Activated naive CD8-positive, alpha-beta T cell treated with anti-CD3 and anti-CD28 coated beads for 36 hours (primary cell): ENCODE measurements at regions not wholly inside any gene's neighbourhood (a gene's known extent, or its start where the extent isn't known, plus 50 kb on each side); places are given as distances from the start of the nearest gene placed in this dataset.

Source experiments
- DNase-seq: peaks from one replicate; pipeline ENCODE4 v3.0.0; 2021
- H3K27ac Mint-ChIP-seq: one replicate; pipeline ENCODE4 v1.8.0; 2022; ENCODE audit warnings: mild to moderate bottlenecking, moderate library complexity, mixed read lengths
- H3K27me3 Mint-ChIP-seq: one replicate; pipeline ENCODE4 v1.8.0; 2022; ENCODE audit warnings: mild to moderate bottlenecking, mixed read lengths
- H3K36me3 Mint-ChIP-seq: one replicate; pipeline ENCODE4 v1.8.0; 2021; ENCODE audit warnings: mild to moderate bottlenecking, mixed read lengths
- H3K4me1 Mint-ChIP-seq: one replicate; pipeline ENCODE4 v1.8.0; 2021; ENCODE audit warnings: mixed read lengths
- H3K4me3 Mint-ChIP-seq: one replicate; pipeline ENCODE4 v1.8.0; 2022; ENCODE audit warnings: mild to moderate bottlenecking, moderate library complexity, mixed read lengths
- H3K9me3 Mint-ChIP-seq: one replicate; pipeline ENCODE4 v1.8.0; 2022; ENCODE audit warnings: mixed read lengths

DNA sequence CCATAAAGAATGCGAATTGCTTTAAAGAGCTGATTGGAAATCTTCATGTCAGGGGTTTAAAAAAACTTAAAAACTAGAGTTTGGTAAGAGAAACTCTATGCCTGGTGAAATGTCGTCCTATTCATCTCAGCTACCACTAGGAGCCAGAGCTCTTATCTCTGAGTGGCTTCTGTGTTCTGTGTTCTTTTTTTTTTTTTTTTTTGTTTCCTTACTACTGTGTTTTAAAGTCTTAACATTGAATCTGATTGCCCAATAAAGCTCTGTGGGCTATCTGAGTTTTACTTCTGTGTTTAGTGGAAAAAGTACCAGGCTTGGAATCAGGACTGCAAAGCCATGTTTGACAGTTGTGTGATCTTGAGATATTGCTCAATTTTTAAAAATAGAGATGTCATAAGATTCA lies 494.8 kb downstream of the RIT2 start:
- no peaks in the 10 kb centered on the region for H3K36me3 Mint-ChIP-seq
- peaks cover 6% of the 10 kb centered on the region for H3K9me3 Mint-ChIP-seq
- H3K4me3 Mint-ChIP-seq: no peak overlapping the region
- no peaks in the 10 kb centered on the region for H3K4me1 Mint-ChIP-seq
- H3K27ac Mint-ChIP-seq: no peak overlapping the region
- no peak for DNase-seq
- H3K27me3 Mint-ChIP-seq: no peaks in the 10 kb centered on the region

DNA sequence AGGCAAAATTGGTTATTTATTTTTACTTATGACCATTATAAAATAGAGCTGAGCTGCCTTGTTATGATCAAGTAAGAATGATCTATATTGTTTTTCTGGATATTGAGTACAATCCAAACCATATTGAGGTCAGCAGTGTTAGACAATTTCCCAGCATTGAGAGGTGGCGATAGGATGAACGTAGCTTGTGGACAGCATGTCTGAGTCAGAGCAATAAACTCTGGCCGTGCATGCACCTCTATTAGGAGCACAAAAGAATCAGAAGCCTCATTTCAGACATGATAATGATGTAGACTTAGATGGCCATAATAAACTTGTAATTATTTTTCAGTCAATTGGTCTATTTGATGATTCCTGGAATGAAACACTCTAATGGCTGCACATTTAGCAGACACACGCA lies 491.6 kb downstream of the RIT2 start:
- Mint-ChIP-seq H3K4me3 (no peak overlapping the region), H3K9me3 (peaks cover 3% of the 10 kb centered on the region), H3K36me3 (no peaks in the 10 kb centered on the region), H3K4me1 (no peaks in the 10 kb centered on the region), H3K27ac (no peak overlapping the region), H3K27me3 (no peaks in the 10 kb centered on the region)
- no peak for DNase-seq

DNA sequence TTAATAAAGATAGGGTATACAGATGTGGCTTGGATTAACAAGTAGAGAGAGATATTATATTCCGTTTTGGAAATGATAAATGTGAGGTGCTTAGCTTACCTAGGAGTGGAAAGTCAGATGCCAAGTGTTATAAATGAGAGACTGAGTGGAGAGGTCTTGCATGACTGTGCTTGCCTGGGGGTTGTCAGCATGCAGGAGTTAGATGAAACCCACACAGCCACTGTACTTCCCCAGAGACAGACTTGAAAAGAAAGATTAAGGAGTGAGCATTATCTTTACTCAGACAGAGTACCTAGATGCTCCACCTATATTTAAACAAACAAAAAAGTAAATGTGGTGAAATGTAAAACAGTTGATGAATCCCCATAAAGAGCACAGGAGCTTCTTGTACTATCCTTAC lies 482.7 kb downstream of the RIT2 start:
- Mint-ChIP-seq H3K36me3 (no peaks in the 10 kb centered on the region), H3K9me3 (peaks cover 6% of the 10 kb centered on the region), H3K4me3 (no peak overlapping the region), H3K4me1 (no peaks in the 10 kb centered on the region), H3K27ac (no peak overlapping the region), H3K27me3 (no peaks in the 10 kb centered on the region)
- DNase-seq: no peak

DNA sequence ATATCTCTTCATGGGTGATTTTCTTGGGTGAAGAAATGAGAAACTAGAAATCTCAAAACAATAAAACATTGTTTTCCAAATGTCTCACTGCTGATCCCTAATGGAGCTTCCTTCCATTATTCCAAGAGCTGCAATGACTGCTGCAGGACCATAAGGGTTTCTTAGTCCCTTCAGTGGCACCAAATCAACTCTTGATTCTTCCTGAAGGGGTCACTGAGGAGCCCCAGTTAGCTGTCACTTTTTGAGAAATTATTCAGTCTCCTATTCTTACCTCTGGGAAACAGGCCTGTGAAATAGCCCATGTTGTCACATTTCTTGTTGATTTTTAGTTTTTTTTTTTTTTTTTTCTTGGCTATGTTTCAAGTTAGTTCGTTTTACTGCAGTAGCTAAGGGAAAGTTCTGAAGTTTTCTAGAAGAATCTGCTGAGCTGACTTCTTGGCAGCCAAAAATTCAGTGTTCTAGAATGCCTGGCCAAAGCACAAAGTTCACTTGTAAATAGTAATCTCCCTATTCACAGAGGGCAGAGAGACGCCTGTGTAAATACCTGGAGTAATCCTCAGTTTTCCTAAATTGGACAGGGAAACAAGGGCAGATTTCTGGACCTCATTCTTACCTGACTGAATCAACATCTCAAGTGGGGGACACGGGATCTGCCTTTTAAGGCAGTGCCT lies 480.0 kb downstream of the RIT2 start:
- H3K27me3 Mint-ChIP-seq: no peaks in the 10 kb centered on the region
- H3K4me3 Mint-ChIP-seq: no peak overlapping the region
- H3K27ac Mint-ChIP-seq: no peak overlapping the region
- no peaks in the 10 kb centered on the region for H3K4me1 Mint-ChIP-seq
- no peaks in the 10 kb centered on the region for H3K36me3 Mint-ChIP-seq
- DNase-seq: no peak
- peaks cover 10% of the 10 kb centered on the region for H3K9me3 Mint-ChIP-seq

DNA sequence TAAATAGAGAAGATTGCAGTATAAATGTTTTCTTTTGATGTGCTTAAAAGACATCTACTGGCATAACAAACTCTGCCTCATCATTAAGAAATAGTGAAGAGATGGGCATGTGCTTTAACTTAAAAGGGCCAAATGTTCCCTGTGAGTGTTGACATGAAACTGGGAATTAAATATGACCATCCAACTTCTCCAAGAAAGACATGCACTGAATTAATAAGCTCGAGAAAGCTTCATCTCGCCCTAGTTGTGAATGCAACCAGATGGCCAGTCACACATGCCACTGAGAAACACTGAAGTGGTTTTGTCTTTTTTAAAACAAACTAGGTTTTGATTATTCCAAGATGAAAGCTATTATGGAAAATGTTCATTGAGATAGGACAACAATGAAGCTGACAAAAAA lies 479.2 kb downstream of the RIT2 start:
- no peak overlapping the region for H3K4me3 Mint-ChIP-seq
- no peak for DNase-seq
- no peaks in the 10 kb centered on the region for H3K36me3 Mint-ChIP-seq
- peaks cover 8% of the 10 kb centered on the region for H3K9me3 Mint-ChIP-seq
- H3K27ac Mint-ChIP-seq: no peak overlapping the region
- H3K4me1 Mint-ChIP-seq: no peaks in the 10 kb centered on the region
- no peaks in the 10 kb centered on the region for H3K27me3 Mint-ChIP-seq

DNA sequence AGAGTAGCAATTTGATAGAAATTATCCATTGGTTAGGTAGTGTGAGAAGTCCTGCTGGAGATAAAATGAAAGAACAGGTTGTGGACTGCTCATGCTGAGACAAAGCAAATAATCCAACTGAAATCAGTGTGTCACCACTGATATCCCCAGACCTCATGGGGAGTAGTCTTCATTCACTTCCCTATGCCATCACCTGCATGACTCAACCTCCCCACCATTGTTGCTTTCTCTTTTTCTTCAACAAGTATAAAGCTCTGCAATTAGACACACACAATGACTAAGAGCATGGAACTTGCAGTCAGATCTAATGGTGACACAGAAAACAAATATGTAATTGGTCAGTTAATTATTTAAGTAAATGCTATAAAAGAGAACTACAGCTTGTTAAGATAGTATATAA lies 475.3 kb downstream of the RIT2 start:
- H3K4me3 Mint-ChIP-seq: no peak overlapping the region
- H3K36me3 Mint-ChIP-seq: no peaks in the 10 kb centered on the region
- H3K27me3 Mint-ChIP-seq: no peaks in the 10 kb centered on the region
- no peak overlapping the region for H3K27ac Mint-ChIP-seq
- H3K9me3 Mint-ChIP-seq: peaks cover 5% of the 10 kb centered on the region
- no peaks in the 10 kb centered on the region for H3K4me1 Mint-ChIP-seq
- DNase-seq: no peak

DNA sequence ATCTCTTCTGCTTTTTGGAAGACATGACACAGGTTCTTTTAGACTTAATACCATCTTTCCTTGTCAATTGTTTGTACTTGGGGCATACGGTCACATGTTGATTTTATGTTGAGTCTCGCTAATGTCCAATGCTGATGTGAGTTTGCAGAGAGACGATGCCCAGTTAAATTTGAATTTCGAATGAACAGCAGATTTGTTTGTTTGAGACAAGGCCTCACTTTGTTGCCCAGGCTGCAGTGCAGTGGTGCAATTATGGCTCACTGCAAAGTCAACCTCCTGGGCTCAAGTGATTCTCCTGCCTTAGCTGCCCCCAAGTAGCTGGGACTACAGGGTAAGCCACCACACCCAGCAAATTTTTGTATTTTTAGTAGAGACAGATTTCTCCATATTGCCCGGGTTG lies 473.5 kb downstream of the RIT2 start:
- no peak overlapping the region for H3K27ac Mint-ChIP-seq
- no peak overlapping the region for H3K4me3 Mint-ChIP-seq
- H3K9me3 Mint-ChIP-seq: peaks cover 5% of the 10 kb centered on the region
- H3K4me1 Mint-ChIP-seq: no peaks in the 10 kb centered on the region
- H3K36me3 Mint-ChIP-seq: no peaks in the 10 kb centered on the region
- no peak for DNase-seq
- H3K27me3 Mint-ChIP-seq: no peaks in the 10 kb centered on the region

DNA sequence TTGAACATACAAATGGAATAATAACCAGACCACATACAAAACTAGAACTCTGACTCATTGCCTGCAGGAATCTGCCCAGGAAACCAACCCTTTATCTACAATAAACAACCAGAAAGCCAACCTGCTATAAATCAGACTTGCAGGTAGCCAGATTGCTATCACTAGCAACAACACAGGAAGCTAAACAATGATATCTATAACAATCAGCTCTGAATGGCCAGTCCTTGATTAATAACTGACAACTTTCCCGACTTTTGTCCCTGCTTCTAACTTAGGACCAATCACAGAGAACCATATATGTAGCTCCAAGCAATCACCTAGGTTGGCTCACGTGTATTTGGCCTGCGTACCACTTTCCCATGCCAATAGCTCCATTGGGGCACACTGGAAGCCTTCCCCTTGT lies 470.8 kb downstream of the RIT2 start:
- Mint-ChIP-seq H3K4me3 (no peak overlapping the region), H3K36me3 (no peaks in the 10 kb centered on the region), H3K27me3 (no peaks in the 10 kb centered on the region), H3K27ac (no peak overlapping the region), H3K9me3 (peaks cover 1% of the 10 kb centered on the region), H3K4me1 (no peaks in the 10 kb centered on the region)
- DNase-seq: no peak

DNA sequence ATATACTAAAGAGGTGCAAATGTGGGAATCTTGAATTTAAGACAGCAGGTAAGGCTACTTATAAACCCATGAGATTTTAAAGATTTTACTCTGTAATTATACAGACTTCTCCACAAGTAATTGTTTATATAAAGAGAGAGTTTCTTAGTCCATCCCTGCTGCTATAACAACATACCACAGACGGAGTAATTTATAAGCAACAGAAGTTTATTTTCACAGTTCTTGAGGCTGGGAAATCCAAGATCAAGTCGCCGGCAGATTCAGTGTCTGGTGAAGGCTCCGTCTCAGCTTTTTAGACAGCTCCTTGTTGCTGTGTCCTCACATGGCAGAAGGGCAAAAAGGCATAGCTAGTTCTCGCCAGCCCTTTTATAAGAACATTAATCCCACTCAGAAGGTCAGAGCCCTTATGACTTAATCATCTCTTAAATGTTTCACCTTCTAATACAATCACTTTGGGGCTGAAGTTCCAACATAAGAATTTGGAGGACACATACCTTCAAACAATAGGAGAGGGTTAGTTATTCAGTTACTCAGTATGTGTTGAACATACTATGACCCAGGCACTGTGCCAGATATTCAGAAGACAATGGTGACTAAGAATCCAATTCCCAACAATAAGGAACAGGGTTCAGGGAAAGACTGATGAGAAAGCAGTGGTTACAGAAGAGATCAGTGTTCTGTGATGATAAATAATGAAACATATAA lies 466.0 kb downstream of the RIT2 start:
- Mint-ChIP-seq H3K4me1 (no peaks in the 10 kb centered on the region), H3K9me3 (peaks cover 5% of the 10 kb centered on the region), H3K27me3 (no peaks in the 10 kb centered on the region), H3K4me3 (no peak overlapping the region), H3K27ac (no peak overlapping the region), H3K36me3 (no peaks in the 10 kb centered on the region)
- DNase-seq: no peak

DNA sequence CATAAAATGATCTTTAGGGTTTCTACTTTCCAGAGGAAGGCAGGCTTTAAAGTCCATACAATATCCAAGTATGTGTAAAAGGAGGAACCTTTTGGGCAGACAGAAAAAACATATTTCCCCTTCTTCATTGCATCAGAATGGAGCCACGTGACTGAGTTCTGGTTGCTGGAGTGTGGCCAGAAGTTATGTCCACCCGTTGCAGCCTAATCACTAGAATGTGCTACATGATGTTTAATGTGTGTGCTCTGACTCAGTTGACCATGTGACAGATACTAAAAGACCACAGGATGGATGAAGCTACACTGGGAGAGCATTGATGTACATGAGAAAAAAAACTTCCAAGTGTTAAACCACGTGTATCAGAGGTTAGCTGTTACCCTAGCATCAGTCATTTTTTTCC lies 460.9 kb downstream of the RIT2 start:
- Mint-ChIP-seq H3K4me3 (no peak overlapping the region), H3K27me3 (no peaks in the 10 kb centered on the region), H3K36me3 (no peaks in the 10 kb centered on the region), H3K4me1 (no peaks in the 10 kb centered on the region), H3K9me3 (peaks cover 5% of the 10 kb centered on the region), H3K27ac (no peak overlapping the region)
- no peak for DNase-seq

DNA sequence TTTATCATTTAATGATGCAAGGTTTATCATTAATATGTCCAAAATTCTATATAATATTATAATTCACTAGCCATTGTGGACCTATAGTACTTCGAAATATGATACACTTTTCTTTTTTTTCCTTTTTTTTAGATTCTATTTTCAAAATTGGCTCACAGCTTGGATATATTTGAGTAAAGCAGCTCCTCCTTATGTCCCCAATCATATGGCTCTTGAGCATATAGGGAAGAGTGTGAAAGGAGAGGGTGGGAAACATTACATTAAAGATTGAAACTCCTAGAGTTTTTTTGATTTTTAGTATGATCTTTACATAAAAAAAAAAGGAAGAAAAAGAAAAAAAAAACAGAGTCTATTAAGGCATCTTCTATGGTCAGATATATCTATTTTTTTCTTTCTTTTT lies 457.9 kb downstream of the RIT2 start:
- Mint-ChIP-seq H3K36me3 (no peaks in the 10 kb centered on the region), H3K27me3 (no peaks in the 10 kb centered on the region), H3K9me3 (peaks cover 7% of the 10 kb centered on the region), H3K27ac (no peak overlapping the region), H3K4me1 (no peaks in the 10 kb centered on the region), H3K4me3 (no peak overlapping the region)
- DNase-seq: no peak

DNA sequence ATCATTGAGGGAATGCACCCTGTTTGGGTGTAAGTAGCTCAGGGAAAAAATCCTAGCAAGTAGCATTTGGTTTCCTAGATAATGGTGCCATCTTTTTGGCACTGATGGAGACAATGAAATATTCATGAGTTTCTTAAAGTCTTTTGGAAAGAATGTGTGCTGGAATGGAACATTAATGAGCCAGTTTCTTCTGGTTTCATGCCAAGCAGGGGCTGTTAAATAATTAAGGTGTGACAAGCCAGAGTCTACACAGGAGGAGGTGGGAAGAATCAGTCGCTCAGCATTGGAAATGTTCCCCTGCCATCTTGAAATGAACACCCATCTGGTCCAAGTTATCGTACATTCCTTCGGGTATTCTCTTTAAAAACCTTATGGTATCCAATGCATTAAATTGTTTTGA lies 457.3 kb downstream of the RIT2 start:
- no peaks in the 10 kb centered on the region for H3K36me3 Mint-ChIP-seq
- no peak for DNase-seq
- peaks cover 9% of the 10 kb centered on the region for H3K9me3 Mint-ChIP-seq
- no peak overlapping the region for H3K27ac Mint-ChIP-seq
- no peak overlapping the region for H3K4me3 Mint-ChIP-seq
- H3K27me3 Mint-ChIP-seq: no peaks in the 10 kb centered on the region
- no peaks in the 10 kb centered on the region for H3K4me1 Mint-ChIP-seq

DNA sequence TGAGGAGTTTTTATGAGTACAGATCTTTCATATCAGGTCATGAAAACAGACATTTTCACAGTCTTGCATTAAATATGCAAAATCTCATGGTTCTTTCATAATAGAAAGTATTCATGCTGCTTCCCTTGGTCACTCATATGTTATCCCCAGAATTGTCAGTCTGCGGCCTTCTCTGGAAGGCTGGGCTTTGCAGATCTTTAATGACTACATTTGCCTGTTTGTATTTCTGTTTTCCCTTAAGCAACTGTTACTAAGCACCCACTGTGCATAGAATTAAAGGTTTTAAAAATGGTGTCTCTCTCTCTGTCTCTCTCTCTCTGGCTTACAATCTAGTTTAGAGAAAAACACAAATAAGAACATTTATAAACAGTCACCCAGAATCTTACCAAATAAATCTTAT lies 456.3 kb downstream of the RIT2 start:
- Mint-ChIP-seq H3K36me3 (no peaks in the 10 kb centered on the region), H3K27me3 (no peaks in the 10 kb centered on the region), H3K4me1 (no peaks in the 10 kb centered on the region), H3K27ac (no peak overlapping the region), H3K4me3 (no peak overlapping the region), H3K9me3 (peaks cover 11% of the 10 kb centered on the region)
- no peak for DNase-seq

DNA sequence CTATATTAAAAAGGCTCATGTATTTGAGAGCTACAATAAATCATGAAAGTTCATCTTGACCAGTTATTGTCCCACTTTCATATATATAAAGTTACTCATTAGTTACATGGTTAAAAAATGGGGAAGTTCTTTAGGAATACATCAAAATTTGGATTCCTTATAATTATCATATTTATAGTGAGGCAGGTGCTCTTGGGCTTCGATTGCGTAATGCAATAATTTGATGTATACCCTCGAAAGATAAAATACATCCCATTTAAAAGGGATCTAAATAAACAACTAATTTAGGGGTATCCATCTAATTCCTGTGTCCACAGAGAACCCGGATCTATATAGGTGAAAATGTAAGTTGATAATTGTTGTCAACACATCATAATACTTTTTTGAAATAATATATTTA lies 444.6 kb downstream of the RIT2 start:
- Mint-ChIP-seq H3K27me3 (no peaks in the 10 kb centered on the region), H3K4me3 (no peak overlapping the region), H3K27ac (no peak overlapping the region), H3K36me3 (no peaks in the 10 kb centered on the region), H3K4me1 (no peaks in the 10 kb centered on the region), H3K9me3 (peaks cover 5% of the 10 kb centered on the region)
- no peak for DNase-seq

DNA sequence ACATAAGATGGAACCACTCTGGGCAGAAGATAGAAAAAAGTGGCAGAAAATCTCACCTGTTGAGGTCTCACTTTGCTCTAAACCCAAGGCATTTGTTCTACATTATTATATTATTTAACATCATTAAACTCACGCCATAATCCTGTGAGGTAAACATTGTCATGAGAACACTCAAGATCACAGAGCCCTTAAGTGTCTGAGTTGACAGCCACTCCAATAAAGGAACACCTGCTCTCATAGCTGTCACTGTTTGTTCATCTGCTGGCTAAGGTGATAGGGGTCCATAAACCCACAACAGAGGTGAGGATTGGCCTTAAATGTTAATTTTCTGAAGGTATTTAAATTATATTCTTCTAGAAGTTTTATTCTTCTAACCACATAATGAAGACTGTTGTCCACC lies 439.7 kb downstream of the RIT2 start:
- no peaks in the 10 kb centered on the region for H3K27me3 Mint-ChIP-seq
- H3K36me3 Mint-ChIP-seq: no peaks in the 10 kb centered on the region
- no peak overlapping the region for H3K4me3 Mint-ChIP-seq
- peaks cover 3% of the 10 kb centered on the region for H3K9me3 Mint-ChIP-seq
- no peak for DNase-seq
- no peak overlapping the region for H3K27ac Mint-ChIP-seq
- H3K4me1 Mint-ChIP-seq: no peaks in the 10 kb centered on the region

DNA sequence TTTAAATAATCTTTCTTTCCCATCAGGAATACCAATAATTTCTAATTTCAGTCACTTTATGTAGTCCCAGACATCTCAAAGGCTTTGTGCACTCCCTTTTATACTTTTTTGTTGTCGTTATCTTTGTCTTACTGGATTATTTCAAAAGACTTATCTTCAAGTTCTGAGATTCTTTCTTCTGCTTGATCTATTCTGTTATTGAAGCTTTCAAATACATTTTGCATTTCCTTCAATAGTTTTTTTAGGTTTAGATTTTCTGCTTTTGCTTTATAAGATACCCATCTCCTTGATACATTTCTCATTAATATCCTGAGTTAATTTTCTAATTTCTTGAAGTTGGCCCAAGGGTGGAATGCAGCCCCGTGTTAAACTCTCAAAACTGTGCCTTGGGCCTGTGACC lies 432.4 kb downstream of the RIT2 start:
- Mint-ChIP-seq H3K4me1 (no peaks in the 10 kb centered on the region), H3K36me3 (no peaks in the 10 kb centered on the region), H3K4me3 (no peak overlapping the region), H3K27ac (no peak overlapping the region), H3K27me3 (no peaks in the 10 kb centered on the region), H3K9me3 (peaks cover 23% of the 10 kb centered on the region)
- DNase-seq: no peak
